Peyer's patch (tissue), 4 donors: ENCODE measurements at regions not wholly inside any gene's neighbourhood (a gene's known extent, or its start where the extent isn't known, plus 50 kb on each side); places are given as distances from the start of the nearest gene placed in this dataset.
"Not testable (repeated sequence)": the region's sequence is repeated elsewhere in the genome, so short reads cannot be mapped to it uniquely, and the experiment has no call there.

Experiments used
- POLR2A ChIP-seq, 2 donors: fragments of 450-650 bp; IDR thresholded peaks; one replicate each; pipeline ENCODE4 v1.5.1; 2017; ENCODE audit warnings: antibody characterized with exemption in 2 of 2, mild to moderate bottlenecking in 2 of 2, moderate library complexity in 2 of 2
- TF ChIP-seq, protein P1 (sequence below), 6 experiments: fragments of 450-650 bp in 4 of 6; fragments of 200-600 bp in 2 of 6; sonication (generic) in 1 of 6; IDR thresholded peaks; one replicate each; pipeline ENCODE4 v1.5.1; 2017 to 2019; ENCODE audit warnings: antibody characterized with exemption in 6 of 6, mild to moderate bottlenecking in 3 of 6, moderate library complexity in 1 of 6

DNA sequence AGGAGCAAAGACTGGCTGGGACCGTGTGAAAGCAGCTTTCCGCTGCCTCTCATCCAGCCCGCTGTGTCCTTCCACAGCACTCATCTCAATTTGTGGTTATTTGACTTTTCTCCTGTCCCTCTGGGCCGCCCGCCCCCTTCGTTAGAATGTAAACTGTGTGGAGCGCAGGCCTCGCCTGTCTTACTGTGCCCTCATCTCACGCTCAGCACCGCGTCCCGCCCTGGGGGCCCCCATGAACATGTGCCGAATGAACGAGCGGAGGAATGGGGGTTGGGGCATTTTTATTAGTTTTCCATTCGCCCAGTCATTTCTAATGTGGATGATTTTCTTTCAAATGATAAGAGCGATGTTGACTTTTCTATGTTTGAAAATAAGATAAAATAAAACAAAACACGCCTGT, 159.1 kb upstream of the ZNF469 start:
- TF ChIP-seq, protein P1, sequence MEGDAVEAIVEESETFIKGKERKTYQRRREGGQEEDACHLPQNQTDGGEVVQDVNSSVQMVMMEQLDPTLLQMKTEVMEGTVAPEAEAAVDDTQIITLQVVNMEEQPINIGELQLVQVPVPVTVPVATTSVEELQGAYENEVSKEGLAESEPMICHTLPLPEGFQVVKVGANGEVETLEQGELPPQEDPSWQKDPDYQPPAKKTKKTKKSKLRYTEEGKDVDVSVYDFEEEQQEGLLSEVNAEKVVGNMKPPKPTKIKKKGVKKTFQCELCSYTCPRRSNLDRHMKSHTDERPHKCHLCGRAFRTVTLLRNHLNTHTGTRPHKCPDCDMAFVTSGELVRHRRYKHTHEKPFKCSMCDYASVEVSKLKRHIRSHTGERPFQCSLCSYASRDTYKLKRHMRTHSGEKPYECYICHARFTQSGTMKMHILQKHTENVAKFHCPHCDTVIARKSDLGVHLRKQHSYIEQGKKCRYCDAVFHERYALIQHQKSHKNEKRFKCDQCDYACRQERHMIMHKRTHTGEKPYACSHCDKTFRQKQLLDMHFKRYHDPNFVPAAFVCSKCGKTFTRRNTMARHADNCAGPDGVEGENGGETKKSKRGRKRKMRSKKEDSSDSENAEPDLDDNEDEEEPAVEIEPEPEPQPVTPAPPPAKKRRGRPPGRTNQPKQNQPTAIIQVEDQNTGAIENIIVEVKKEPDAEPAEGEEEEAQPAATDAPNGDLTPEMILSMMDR (IDR thresholded peaks at IDR 0.05) = not testable (repeated sequence)
- not testable (repeated sequence) for TF ChIP-seq POLR2A (IDR thresholded peaks at IDR 0.05)
